ENCODE measurements at regions not wholly inside any gene's neighbourhood (a gene's known extent, or its start where the extent isn't known, plus 50 kb on each side); places are given as distances from the start of the nearest gene placed in this dataset.

GRCh38 chr4:152100379-152101201, 339.8 kb upstream of the GATB start:
- Histone ChIP-seq H3K4me2 (ENCODE audit: insufficient read depth, insufficient read length, low read length) (no peak overlapping the region), H4K91ac (ENCODE audit: insufficient read length, low read depth, low read length) (no peak overlapping the region)

More at GRCh38 chr4:152100379-152101201, 339.8 kb upstream of the GATB start:
- H4K20me1 ChIP-seq (ENCODE audit: control insufficient read depth, insufficient read depth, insufficient read length): no peaks in the 10 kb centered on the region
- no peak overlapping the region for H4K8ac ChIP-seq (replicated peaks; ENCODE audit: insufficient read length, low read depth, low read length)
- H3K27me3 ChIP-seq (ENCODE audit: insufficient read depth, low read length): no peaks in the 10 kb centered on the region
- H3K23ac ChIP-seq (ENCODE audit: insufficient read length, low read depth, low read length): no peak overlapping the region
- H4K5ac ChIP-seq (ENCODE audit: insufficient read length, low read depth, low read length): no peak overlapping the region
- H3K9me3 ChIP-seq (ENCODE audit: control insufficient read depth, low read depth, low read length): no peaks in the 10 kb centered on the region
- no peak for TF ChIP-seq CTCF (conservative IDR thresholded peaks at IDR 0.05)
- DNase-seq: no peak
- H3K4me1 Mint-ChIP-seq: peaks cover 8 to 14% of the 10 kb centered on the region in 2 experiments; a peak in 3 of 4 replicates
- H3K9ac ChIP-seq (ENCODE audit: extremely low read depth, insufficient read length, low read length): no peak overlapping the region
- no peak overlapping the region for H2BK12ac ChIP-seq (ENCODE audit: insufficient read length, low read depth, low read length)
- WGBS (ENCODE audit: extremely low coverage, insufficient read length, low lambda C conversion rate): no CpG with 5 or more reads among the region's 6 CpGs
- H3T11ph ChIP-seq (ENCODE audit: low read length): no peak overlapping the region
- H2BK20ac ChIP-seq (ENCODE audit: low read depth, low read length, poor library complexity, severe bottlenecking): no peak overlapping the region
- H2BK120ac ChIP-seq (ENCODE audit: low read depth, low read length, poor library complexity, severe bottlenecking): no peak overlapping the region
- H3K27ac Mint-ChIP-seq: peak overlapping the region in 1 of 3 experiments; percentile 75; a peak in 2 of 7 replicates
- no peak overlapping the region for H3K18ac ChIP-seq (ENCODE audit: insufficient read length, low read depth, low read length)
- H3K27ac ChIP-seq (ENCODE audit: insufficient read length, low read depth, low read length): no peak overlapping the region
- H3K56ac ChIP-seq (ENCODE audit: insufficient read length, low read depth, low read length): no peak overlapping the region
- no peaks in the 10 kb centered on the region; a peak in 1 of 7 replicates for H3K36me3 Mint-ChIP-seq (ENCODE audit: insufficient read depth in 1 of 3, low read depth in 3 of 3)
- peaks cover 4% of the 10 kb centered on the region; the same call in 1 of the 2 replicates for H3K27me3 Mint-ChIP-seq (ENCODE audit: low read depth)
- no peak overlapping the region for H3K14ac ChIP-seq (ENCODE audit: insufficient read depth, low read length)
- H3K4ac ChIP-seq (ENCODE audit: low read depth, low read length): no peak overlapping the region
- no peak overlapping the region for H2AK5ac ChIP-seq (ENCODE audit: insufficient read length, low read length)
- 0 out of 2 replicates have a peak, but pooled peaks cover 3% of the 10 kb centered on the region for H3K4me1 ChIP-seq (ENCODE audit: insufficient read depth, low read length)
- H2BK5ac ChIP-seq (ENCODE audit: insufficient read length, low read length): no peak overlapping the region
- H2BK15ac ChIP-seq (ENCODE audit: low read depth, low read length): no peak overlapping the region
- H2AFZ ChIP-seq (ENCODE audit: low read length): no peak overlapping the region
- H3K79me1 ChIP-seq (ENCODE audit: insufficient read depth, low read depth, low read length, poor library complexity, severe bottlenecking): no peaks in the 10 kb centered on the region
- H3K4me3 Mint-ChIP-seq: no peak overlapping the region
- H3K23me2 ChIP-seq (ENCODE audit: insufficient read length, low read depth, low read length, poor library complexity, severe bottlenecking): no peaks in the 10 kb centered on the region
- no peaks in the 10 kb centered on the region for H3K79me2 ChIP-seq (ENCODE audit: insufficient read depth, low read length)
- H3K9me3 Mint-ChIP-seq: no peaks in the 10 kb centered on the region
